Endothelial cell of umbilical vein (primary cell): ENCODE measurements at regions not wholly inside any gene's neighbourhood (a gene's known extent, or its start where the extent isn't known, plus 50 kb on each side); places are given as distances from the start of the nearest gene placed in this dataset.

ENCODE experiments used
- BruUV-seq: library from RNA; stranded (reverse); fragments of 400-500 nt; replicated peaks from 2 replicates; lab custom pipeline; 2021; lab: Mats Ljungman, UMichigan
- CTCF ChIA-PET: fragments of 300-600, 350-600 bp; sonication (Branson Sonifier 250); formaldehyde crosslinking; loops from one replicate; lab custom pipeline; 2021; ENCODE audit warnings: antibody characterized with exemption, inconsistent platforms; lab: Charles Lee
- POLR2A ChIA-PET: fragments of 300-600, 350-600 bp; sonication (Branson Sonifier 250); formaldehyde crosslinking; loops from one replicate; lab custom pipeline; 2021; ENCODE audit warnings: antibody characterized with exemption, inconsistent platforms; lab: Charles Lee
- DNase-seq: peaks from one replicate; pipeline ENCODE4 v3.0.0-alpha.2; 2011; ENCODE audit warnings: low read depth, low spot score
- FAIRE-seq: peaks from 2 replicates; lab custom pipeline; 2011; peaks lifted over from hg19 to GRCh38; lab: Jason Lieb, UNC
- H2AFZ ChIP-seq: 2 replicates; pipeline ENCODE4 v1.6.0; 2012; ENCODE audit warnings: low read depth, low read length, control low read depth, inconsistent platforms
- H3K27ac ChIP-seq: 2 replicates; pipeline ENCODE4 v1.5.1; 2011; ENCODE audit warnings: low read depth, mild to moderate bottlenecking, control low read depth, low read length, moderate library complexity; ENCODE audit not compliant: insufficient read depth
- H3K27me3 ChIP-seq, 2 experiments: 2 replicates each; pipeline versions ENCODE4 v1.6.0 to v1.6.1; 2011; ENCODE audit warnings: low read length in 2 of 2, mixed read lengths in 1 of 2; ENCODE audit not compliant: control insufficient read depth in 2 of 2, insufficient read depth in 2 of 2
- H3K36me3 ChIP-seq, 2 experiments: 2 replicates in 1 of 2; 3 replicates in 1 of 2; pipeline ENCODE4 v1.5.1; 2011; ENCODE audit warnings: low read length in 2 of 2, mild to moderate bottlenecking in 1 of 2, moderate library complexity in 1 of 2; ENCODE audit not compliant: control insufficient read depth in 2 of 2, insufficient read depth in 2 of 2; ENCODE audit errors: extremely low read depth in 1 of 2
- H3K4me1 ChIP-seq: 3 replicates; pipeline ENCODE4 v1.5.1; 2011; ENCODE audit warnings: mild to moderate bottlenecking, low read length; ENCODE audit not compliant: control insufficient read depth, insufficient read depth; ENCODE audit errors: extremely low read depth
- H3K4me2 ChIP-seq: 2 replicates; pipeline ENCODE4 v1.6.1; 2011; ENCODE audit warnings: low read length, control low read depth, mixed read lengths; ENCODE audit not compliant: insufficient read depth
- H3K4me3 ChIP-seq, 3 experiments: fragments of 200-600 bp in 1 of 3; sonication (generic), shearing (Covaris generic) in 1 of 3; replicated peaks in 1 of 3; 2 replicates each; pipeline ENCODE4 v1.5.1; 2011 to 2016; ENCODE audit warnings: control low read depth in 3 of 3, low read length in 3 of 3, mild to moderate bottlenecking in 2 of 3, inconsistent platforms in 1 of 3, low read depth in 1 of 3, moderate library complexity in 1 of 3; ENCODE audit not compliant: insufficient read depth in 1 of 3
- H3K79me2 ChIP-seq: 2 replicates; pipeline ENCODE4 v1.6.0; 2012; ENCODE audit warnings: low read length, inconsistent platforms; ENCODE audit not compliant: control insufficient read depth, insufficient read depth
- H3K9ac ChIP-seq: replicated peaks from 2 replicates; pipeline ENCODE3; 2011; ENCODE audit warnings: low read length, control low read depth; ENCODE audit not compliant: insufficient read depth; ENCODE audit errors: extremely low read depth
- H3K9me1 ChIP-seq: replicated peaks from 3 replicates; pipeline ENCODE4 v1.6.0; 2011; ENCODE audit warnings: mild to moderate bottlenecking, low read length; ENCODE audit not compliant: control insufficient read depth, insufficient read depth; ENCODE audit errors: extremely low read depth
- H3K9me3 ChIP-seq: replicated peaks from 2 replicates; pipeline ENCODE4 v1.5.1; 2012; ENCODE audit warnings: low read length, inconsistent platforms; ENCODE audit not compliant: control insufficient read depth, insufficient read depth
- H4K20me1 ChIP-seq: replicated peaks from 2 replicates; pipeline ENCODE3; 2011; ENCODE audit warnings: mild to moderate bottlenecking, low read length; ENCODE audit not compliant: control insufficient read depth, insufficient read depth; ENCODE audit errors: extremely low read depth
- EZH2 ChIP-seq: IDR thresholded peaks from 2 replicates; pipeline ENCODE4 v1.6.1; 2012; ENCODE audit warnings: borderline replicate concordance, low read depth, mild to moderate bottlenecking, moderate library complexity, low read length, inconsistent platforms; ENCODE audit not compliant: severe bottlenecking
- FOS ChIP-seq: IDR thresholded peaks from 2 replicates; pipeline ENCODE4 v1.6.1; 2011; ENCODE audit warnings: mild to moderate bottlenecking, low read length, moderate library complexity, borderline replicate concordance; ENCODE audit not compliant: insufficient read depth
- GATA2 ChIP-seq: IDR thresholded peaks from 2 replicates; pipeline ENCODE4 v1.7.0; 2011; ENCODE audit warnings: low read depth, mild to moderate bottlenecking, moderate library complexity, mixed read lengths, low read length; ENCODE audit not compliant: insufficient read length, insufficient read depth
- JUN ChIP-seq: IDR thresholded peaks from 2 replicates; pipeline ENCODE4 v1.6.1; 2011; ENCODE audit warnings: borderline replicate concordance, low read depth; ENCODE audit not compliant: insufficient read length, insufficient read depth
- MYC ChIP-seq: IDR thresholded peaks from one replicate; pipeline ENCODE4 v1.6.1; 2011; ENCODE audit warnings: mild to moderate bottlenecking, low read depth, low read length
- POLR2A ChIP-seq: IDR thresholded peaks from 2 replicates; pipeline ENCODE4 v1.6.1; 2012; ENCODE audit warnings: low read depth, mild to moderate bottlenecking, control low read depth, low read length
- POLR2AphosphoS5 ChIP-seq: IDR thresholded peaks from 2 replicates; pipeline ENCODE4 v1.6.1; 2012; ENCODE audit warnings: low read depth, mild to moderate bottlenecking, control low read depth, low read length, moderate library complexity; ENCODE audit not compliant: insufficient read depth
- dilution Hi-C: fragments of 300-500 bp; cut with MboI; formaldehyde crosslinking; loops from one replicate; pipeline ENCODE4 v1.15.0; 2019; ENCODE audit warnings: low sequenced_read_pairs; ENCODE audit not compliant: extremely low pct_ligation_motif_present
- intact Hi-C: fragments of 100-400 bp; cut with micrococcal nuclease; formaldehyde crosslinking; loops from one replicate; pipeline ENCODE4 v1.10.0; 2022
- TF ChIP-seq, protein P1 (sequence below), 2 donors: IDR thresholded peaks; 1 replicate in 1 of 2; 2 replicates in 1 of 2; pipeline ENCODE4 v1.5.1; 2011; ENCODE audit warnings: low read length in 2 of 2, mild to moderate bottlenecking in 2 of 2, moderate library complexity in 2 of 2, control low read depth in 1 of 2, inconsistent platforms in 1 of 2, low read depth in 1 of 2; ENCODE audit not compliant: insufficient read depth in 1 of 2; ENCODE audit errors: extremely low read depth in 1 of 2
- TF ChIP-seq, protein P2 (sequence below): IDR thresholded peaks from 2 replicates; pipeline ENCODE4 v1.6.1; 2011; ENCODE audit not compliant: insufficient read depth, insufficient read length

DNA sequence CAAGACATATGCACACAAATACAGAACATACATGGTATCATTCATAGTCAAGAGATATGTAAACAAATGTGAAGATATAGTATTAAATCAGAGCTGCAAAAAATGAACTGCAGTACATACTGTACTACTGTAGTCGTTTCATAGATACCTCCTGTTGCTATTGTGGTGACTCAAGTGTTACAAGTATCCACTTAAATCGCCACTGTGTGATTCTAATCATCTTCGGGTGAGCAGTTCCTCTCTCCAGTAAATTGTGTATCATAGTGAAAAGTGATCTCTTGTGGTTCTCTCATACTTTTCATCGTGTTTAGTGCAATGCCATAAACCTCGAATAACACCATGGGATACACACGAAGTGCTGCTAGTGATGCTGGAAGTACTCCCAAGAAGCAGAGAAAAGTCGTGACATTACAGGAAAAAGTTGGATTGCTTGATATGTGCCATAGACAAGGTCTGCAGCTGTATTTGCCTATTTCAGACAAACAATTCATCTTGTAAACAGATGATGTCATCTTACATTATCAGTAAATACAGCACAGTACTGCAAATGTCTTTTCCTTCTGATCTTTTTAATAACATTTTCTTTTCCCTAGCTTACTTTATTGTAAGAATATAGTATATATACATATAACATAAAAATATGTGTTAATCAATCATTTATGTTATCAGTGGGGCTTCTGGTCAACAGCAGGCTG lies 222.2 kb downstream of the BCL11A start:
- BruUV-seq: no TSS peak
- CTCF ChIA-PET: no interaction called here
- Histone ChIP-seq H3K27me3 (no peaks in the 10 kb centered on the region), H3K9ac (no peak overlapping the region), H3K4me3 (no peak overlapping the region), H3K79me2 (no peaks in the 10 kb centered on the region), H3K4me2 (no peak overlapping the region), H3K36me3 (no peaks in the 10 kb centered on the region), H4K20me1 (no peaks in the 10 kb centered on the region), H3K9me3 (no peaks in the 10 kb centered on the region), H3K9me1 (no peaks in the 10 kb centered on the region), H2AFZ (no peak overlapping the region), H3K27ac (no peak overlapping the region), H3K4me1 (no peaks in the 10 kb centered on the region)
- no peak for DNase-seq
- TF ChIP-seq, protein P1, sequence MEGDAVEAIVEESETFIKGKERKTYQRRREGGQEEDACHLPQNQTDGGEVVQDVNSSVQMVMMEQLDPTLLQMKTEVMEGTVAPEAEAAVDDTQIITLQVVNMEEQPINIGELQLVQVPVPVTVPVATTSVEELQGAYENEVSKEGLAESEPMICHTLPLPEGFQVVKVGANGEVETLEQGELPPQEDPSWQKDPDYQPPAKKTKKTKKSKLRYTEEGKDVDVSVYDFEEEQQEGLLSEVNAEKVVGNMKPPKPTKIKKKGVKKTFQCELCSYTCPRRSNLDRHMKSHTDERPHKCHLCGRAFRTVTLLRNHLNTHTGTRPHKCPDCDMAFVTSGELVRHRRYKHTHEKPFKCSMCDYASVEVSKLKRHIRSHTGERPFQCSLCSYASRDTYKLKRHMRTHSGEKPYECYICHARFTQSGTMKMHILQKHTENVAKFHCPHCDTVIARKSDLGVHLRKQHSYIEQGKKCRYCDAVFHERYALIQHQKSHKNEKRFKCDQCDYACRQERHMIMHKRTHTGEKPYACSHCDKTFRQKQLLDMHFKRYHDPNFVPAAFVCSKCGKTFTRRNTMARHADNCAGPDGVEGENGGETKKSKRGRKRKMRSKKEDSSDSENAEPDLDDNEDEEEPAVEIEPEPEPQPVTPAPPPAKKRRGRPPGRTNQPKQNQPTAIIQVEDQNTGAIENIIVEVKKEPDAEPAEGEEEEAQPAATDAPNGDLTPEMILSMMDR (IDR thresholded peaks at IDR 0.05; ENCODE audit: extremely low read depth in 1 of 2, insufficient read depth in 1 of 2, low read depth in 1 of 2, low read length in 2 of 2): no peak
- TF ChIP-seq MYC (no peak), GATA2 (no peak), JUN (no peak), EZH2 (no peak), POLR2AphosphoS5 (no peak), FOS (no peak), POLR2A (no peak)
- TF ChIP-seq, protein P2, sequence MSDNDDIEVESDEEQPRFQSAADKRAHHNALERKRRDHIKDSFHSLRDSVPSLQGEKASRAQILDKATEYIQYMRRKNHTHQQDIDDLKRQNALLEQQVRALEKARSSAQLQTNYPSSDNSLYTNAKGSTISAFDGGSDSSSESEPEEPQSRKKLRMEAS: no peak
- POLR2A ChIA-PET: no interaction called here
- no peak for FAIRE-seq
- dilution Hi-C loops (no loop called here), intact Hi-C loops (no loop called here)
